SK-N-SH treated with all-trans-retinoic acid at 6 μM for 48 hours (cell line): ENCODE measurements at regions not wholly inside any gene's neighbourhood (a gene's known extent, or its start where the extent isn't known, plus 50 kb on each side); places are given as distances from the start of the nearest gene placed in this dataset.

Experiments used
- RARB ChIP-seq: fragments of 250-450 bp; sonication (Bioruptor Pico); IDR thresholded peaks from 2 replicates; pipeline ENCODE4 v1.8.0; 2021; ENCODE audit warnings: mild to moderate bottlenecking, moderate library complexity
- ZFP30 ChIP-seq: fragments of 450-650 bp; formaldehyde crosslinking; IDR thresholded peaks from 2 replicates; pipeline ENCODE4 v1.5.0; 2022; ENCODE audit warnings: mild to moderate bottlenecking, moderate library complexity

DNA sequence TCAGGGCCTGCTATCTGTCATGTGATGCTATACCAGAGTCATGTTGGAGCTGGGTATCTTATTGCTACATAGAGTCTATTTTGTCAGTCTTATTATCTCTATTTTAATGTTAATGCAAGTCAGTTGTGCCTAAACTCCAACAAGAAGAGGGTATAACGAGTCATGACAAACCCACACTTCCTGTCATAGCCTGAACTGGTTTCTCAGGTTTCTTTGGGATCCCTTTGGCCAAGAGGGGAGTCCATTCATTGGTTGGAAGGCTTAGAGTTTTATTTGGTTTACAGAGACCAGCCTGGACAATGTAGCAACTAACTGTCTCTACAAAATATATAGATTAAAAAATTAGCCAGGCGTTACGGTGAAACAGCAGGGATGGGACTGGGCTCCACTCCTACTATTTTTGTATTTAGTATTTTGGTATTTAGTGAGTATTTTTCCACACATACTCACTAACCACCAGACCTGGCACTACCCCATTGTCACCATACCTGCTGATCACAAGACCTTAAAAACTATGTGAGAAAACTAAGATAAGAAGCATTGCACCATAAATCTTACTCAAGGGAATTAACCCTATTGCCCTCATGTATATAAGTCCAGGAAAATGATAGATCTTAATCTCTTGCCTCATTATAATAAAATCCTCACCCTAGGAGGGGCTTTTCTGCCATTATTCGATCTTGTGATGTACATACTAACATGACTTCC lies 387.5 kb downstream of the IPO8 start:
- no peak for TF ChIP-seq RARB
- TF ChIP-seq ZFP30 (CRISPR knock-in tag) = no peak
